ENCODE measurements at regions not wholly inside any gene's neighbourhood (a gene's known extent, or its start where the extent isn't known, plus 50 kb on each side); places are given as distances from the start of the nearest gene placed in this dataset.
"Not testable (repeated sequence)": the region's sequence is repeated elsewhere in the genome, so short reads cannot be mapped to it uniquely, and the experiment has no call there.

DNA sequence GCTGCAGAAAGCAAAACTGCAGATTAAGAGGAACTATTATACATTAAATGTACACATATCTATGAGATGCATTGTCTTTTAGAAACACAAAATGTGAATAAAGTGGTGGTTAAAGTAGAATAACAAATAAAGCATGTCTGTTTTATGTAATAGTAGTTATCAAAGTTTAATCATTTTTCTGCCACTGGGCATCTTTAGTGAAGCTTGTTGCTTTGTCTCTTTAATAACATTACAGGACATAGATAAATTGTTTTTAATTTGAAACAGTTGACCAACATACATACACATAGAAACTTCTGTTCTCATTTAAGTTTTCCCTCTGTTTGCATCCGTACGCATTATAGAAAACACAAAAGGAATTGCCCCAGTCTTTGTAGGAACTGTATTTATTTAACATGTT is 1700.0 kb upstream of the ADGRL3 start:
- DNase-seq (ENCODE audit: low spot score) = no peak

DNA sequence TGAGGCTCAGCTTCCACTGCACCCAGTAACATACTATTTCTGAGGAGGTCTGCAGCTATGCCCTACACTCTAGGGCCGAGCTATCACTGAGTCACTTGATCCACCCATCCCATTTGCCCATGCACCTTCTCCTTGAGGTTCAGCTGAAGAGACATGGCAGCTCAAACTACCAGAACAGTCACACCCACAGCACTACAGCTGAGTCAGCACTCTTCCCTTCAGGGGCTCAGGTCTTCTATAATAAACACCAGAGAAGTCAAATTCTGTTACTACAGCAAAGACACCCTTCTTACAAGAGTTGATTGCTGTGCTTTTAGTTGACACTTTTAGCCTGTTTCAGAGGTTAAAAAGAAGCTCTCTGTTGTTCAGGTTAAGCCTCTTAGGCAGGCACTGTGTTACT is 1696.4 kb upstream of the ADGRL3 start:
- no peak for DNase-seq (ENCODE audit: low spot score)

DNA sequence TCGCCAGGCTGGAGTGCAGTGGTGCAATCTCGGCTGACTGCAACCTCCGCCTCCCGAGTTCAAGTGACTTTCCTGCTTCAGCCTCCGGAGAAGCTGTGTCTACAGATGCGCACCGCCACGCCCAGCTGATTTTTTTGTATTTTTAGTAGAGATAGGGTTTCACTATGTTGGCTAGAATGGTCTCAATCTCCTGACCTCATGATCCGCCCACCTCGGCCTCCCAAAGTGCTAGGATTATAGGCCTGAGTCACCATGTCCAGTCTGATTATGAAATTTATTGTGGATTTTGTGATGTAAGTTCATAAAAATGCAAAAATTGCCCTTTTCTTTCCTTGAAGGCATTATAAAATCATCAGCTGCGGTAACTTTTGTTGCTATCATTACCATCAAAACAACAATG is 1688.3 kb upstream of the ADGRL3 start:
- DNase-seq (ENCODE audit: low spot score) = not testable (repeated sequence)

DNA sequence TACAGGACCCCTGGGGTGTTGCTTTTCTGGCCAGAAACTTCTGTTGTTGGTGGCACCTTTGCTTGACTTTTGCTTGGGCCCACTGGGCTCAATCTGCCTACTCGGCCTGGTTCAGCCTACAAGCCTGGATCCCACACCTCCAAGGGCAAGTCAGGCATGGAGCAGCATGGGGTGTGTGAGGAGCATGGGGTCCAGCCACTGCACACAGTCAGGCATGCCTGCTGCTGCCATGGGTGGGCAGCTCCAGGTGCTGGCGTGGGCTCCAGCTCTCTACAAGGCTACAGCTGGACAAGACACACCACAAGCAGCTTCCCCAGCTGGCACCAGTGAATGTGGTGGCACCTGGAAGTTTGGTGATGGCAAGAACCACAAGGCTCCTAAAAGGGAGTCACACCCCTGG is 1683.1 kb upstream of the ADGRL3 start:
- no peak for DNase-seq (ENCODE audit: low spot score)

DNA sequence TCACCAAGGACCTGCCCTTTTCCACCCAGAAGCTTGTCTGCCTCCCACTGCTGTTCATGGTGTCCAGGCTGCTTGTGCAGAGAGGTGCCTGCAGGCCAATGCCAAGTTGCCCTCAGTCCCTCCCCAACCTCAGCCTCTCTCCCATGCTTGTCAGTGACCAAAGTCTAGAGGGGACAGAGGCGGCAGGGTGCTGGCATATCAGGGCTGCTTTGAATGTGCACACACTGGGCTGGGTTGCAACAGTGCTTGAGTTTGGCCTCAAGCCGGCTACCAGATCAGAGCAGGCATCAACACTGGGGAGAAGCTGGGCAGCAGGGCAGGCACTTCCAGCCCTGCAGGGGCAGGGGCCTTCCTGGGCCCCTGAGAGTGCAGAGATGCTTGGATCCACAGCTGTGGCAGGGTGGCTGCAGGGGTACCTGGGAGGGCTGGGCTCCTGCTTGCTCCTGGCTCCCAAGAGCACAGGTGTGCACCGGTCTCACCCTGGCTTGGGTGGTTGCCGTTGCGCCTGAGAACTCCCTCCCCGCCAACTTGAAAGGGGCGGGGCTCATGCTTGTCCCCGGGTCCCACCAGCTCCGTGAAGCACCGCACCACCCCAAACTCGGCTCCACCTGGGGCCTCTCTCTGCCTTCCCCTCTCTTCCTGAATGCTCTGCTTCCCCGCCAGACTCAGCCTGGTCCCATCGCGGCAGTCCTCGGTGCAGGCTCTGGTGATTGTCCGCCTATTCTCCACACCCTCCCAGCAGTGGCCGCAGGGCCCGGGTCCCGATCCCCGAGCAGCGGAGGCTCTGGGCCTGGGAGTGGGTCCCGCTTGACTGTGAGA is 1681.9 kb upstream of the ADGRL3 start:
- DNase-seq (ENCODE audit: low spot score) = peak; percentile 14

DNA sequence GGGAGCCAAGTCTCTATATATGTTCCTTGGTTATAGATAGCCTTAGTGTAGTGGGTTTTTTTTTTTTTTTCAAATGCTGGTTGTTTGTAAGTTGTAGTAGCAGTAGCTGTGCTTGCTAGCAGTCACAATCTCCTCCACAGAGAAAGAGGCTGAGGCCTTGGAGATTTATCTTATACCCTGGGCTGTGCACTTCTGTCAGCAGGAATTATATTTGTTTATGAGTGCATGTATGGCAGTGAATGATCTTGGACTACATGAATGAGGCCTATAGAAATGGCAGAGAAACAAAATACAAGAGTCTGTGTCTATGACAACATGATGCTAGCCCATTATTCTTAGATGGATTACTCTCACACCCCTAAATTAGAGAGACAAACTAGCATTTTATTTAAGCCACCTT is 1674.2 kb upstream of the ADGRL3 start:
- no peak for DNase-seq (ENCODE audit: low spot score)

DNA sequence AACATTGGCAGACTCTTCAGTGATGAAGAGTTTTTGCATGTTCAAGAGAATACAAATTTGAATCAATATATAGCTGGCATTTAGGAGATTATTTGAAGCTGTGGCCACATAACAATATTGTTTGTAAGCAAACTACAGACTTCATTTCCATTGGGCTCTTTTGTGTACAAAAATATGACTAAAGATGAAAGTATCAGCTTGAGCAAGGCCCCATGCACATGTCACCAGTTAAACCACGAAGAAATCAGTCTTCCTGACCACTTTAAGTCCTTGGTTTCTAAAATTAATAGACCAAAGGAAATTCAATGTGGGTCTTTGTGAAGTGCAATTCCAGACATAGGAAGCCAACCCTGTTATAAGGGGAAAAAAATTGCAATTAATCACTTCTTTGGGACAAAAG is 1664.6 kb upstream of the ADGRL3 start:
- no peak for DNase-seq (ENCODE audit: low spot score)

DNA sequence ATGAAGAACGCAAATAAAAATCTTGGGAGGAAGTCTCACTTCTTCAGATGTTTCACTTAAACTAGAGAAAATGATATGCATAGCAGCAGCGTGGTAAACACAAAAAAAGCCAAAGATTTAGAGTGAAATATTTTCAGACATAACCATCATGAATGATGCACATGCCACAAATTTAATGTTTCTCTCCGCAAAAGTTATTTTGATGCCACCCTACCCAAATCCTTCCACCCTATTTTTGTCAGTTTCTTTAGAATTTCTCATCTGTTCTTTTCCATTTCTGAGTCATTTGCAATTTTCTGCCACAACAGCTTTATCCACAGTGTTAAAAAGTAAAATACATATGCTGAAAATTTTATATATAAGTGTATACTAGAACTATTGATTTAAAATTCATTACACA is 1663.7 kb upstream of the ADGRL3 start:
- no peak for DNase-seq (ENCODE audit: low spot score)

DNA sequence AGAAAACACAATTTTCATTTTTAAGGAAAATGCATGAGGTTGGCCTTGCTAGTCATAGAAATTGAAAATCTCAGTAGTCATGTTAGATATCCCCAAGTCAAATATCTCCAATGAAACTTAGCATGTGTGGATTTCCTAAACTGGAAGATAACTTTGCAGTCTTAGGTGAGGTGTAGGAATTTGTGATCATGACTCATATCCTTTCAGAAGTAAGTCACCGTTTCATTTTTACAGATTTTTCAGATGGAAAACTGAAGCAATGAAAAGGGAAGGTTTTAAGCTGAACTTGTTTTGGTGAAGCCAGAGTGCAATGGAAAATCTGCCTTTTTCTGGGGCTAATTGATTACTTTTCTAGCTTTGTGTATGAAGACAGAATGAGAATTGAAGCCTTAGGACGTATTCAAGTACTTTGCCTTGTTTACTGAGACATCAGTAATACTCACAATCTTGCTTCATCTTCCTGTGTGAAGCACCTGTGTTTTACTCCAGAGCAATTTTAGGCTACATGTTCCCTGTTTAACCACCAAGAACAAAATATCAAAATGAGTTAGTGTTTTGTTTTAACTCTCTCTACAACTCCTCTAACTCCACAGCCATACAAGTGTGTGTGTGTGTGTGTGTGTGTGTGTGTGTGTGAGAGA is 1662.8 kb upstream of the ADGRL3 start:
- no peak for DNase-seq (ENCODE audit: low spot score)

DNA sequence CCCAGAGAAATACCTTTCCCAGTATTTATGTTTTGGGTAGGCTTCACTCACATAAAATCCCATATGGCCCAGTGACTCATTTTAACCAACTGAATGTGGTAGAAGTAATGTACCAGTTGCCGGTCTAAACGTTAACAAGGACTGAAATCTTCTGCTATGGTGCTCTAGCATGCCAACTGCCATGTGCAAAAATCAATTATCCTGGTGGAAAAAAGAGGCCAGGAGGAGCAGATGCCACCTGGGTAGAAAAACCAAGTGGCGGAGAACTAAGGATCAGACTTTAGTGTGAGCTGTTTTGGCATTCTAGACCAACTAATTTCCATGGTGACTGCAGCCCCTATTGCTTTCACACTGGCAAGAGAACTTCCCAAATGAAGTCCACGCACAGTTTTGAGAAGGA is 1660.7 kb upstream of the ADGRL3 start:
- no peak for DNase-seq (ENCODE audit: low spot score)

DNA sequence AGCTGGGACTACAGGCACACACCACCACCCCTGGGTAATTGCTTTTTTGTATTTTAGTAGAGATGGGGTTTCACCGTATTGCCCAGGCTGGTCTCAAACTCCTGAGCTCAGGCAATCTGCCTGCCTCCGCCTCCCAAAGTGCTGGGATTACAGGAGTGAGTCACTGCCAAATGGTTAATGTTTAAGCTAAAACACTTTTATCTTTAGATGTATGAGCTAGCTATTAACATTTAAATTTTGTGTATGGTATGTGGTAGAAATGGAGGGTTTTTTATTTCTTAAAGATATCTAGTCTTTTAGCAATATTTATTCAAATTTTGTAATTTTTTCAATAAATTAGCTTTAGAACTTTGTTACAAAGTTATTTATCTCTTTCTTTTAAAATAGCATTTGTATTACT is 1659.8 kb upstream of the ADGRL3 start:
- no peak for DNase-seq (ENCODE audit: low spot score)

DNA sequence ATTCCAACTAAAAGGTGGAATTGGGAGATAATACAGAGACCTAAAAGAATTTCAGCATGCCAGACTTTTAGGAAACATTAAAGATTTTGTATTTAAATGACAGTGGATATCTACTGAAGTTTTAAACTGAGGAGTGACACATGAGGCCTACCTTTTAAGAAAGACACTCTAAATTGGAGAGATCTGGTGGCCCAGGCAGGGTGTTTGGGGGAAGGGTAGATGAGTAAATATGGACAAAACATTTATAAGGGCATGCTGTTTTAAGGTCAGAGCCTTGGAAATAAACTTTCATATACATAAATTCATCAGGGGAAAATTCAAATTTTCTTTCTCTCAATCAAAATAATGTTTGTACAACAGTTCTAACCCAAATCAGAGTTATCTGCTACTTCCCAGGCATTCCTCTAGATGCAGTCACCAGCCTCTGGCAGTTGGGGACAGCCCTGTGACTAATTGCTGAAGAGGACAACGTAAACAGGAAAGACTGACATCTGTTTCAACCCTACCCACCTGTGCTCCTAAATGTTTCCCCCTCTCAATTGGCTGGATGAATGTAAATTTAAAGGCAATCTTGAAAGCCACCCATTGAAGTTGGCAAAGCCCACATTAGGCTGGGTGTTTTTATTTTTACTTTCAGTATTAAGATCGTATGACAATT is 1646.9 kb upstream of the ADGRL3 start:
- peak; percentile 7 for DNase-seq (ENCODE audit: low spot score)

DNA sequence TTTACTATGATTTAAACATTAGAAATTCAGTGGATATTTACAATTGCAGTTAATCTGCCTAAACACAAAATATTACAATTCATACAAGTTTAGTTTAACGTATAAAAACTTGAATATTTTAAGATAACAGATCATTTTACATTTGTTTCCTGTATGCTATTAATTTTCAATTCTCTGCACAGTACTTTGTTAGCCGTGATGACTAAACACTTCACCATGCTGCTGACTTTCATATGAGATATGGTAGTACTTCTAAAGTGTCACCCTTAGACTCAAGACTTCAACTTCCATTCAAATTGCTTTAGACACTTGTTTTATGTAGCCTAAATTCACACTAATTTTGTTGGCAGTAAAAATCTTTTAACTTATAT is 1646.4 kb upstream of the ADGRL3 start:
- no peak for DNase-seq (ENCODE audit: low spot score)

DNA sequence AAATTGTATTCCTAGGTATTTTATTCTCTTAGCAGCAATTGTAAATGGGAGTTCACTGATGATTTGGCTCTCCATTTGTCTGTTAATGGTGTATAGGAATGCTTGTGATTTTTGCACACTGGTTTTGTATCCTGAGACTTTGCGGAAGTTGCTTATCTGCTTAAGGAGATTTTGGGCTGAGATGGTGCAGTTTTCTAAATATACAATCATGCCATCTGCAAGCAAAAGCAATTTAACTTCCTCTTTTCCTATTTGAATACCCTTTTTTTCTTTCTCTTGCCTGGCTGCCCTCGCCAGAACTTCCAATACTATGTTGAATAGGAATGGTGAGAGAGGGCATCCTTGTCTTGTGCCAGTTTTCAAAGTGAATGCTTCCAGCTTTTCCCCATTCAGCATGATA is 1643.9 kb upstream of the ADGRL3 start:
- DNase-seq (ENCODE audit: low spot score) = not testable (repeated sequence)

DNA sequence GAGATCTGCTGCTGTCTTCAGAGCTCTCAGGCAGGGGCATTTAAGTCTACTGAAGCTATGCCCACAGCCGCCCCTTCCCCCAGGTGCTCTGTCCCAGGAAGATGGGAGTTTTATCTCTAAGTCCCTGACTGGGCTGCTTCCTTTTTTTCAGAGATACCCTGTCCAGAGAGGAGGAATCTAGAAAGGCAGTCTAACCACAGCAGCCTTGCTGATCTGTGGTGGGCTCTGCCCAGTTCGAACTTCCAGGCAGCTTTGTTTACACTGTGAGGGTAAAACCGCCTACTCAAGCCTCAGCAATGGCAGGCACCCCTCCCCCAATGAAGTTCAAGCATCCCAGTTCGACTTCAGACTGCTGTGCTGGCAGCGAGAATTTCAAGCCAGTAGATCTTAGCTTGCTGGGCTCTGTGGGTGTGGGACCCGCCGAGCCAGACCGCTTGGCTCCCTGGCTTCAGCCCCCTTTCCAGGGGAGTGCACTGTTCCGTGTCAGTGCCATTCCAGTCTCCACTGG is 1639.9 kb upstream of the ADGRL3 start:
- not testable (repeated sequence) for DNase-seq (ENCODE audit: low spot score)

DNA sequence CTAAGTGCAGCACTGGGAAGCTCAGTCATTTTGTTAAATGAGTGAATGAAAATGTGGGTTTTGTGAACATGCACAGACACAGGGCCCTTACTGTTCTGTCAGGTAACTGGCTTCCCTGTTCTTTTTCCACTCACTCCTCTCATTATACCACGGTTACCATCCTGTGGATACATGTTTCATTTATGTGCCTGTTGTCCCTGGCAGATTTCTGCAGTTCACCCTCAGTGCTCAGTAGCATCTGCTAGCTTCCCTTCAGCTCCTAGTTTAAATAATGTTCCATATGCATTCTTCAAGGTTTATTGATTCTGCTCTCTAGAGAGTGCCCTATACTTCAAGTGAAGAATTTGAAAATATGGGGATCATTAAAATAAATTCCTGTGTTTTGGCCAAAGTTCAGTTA is 1634.3 kb upstream of the ADGRL3 start:
- no peak for DNase-seq (ENCODE audit: low spot score)

DNA sequence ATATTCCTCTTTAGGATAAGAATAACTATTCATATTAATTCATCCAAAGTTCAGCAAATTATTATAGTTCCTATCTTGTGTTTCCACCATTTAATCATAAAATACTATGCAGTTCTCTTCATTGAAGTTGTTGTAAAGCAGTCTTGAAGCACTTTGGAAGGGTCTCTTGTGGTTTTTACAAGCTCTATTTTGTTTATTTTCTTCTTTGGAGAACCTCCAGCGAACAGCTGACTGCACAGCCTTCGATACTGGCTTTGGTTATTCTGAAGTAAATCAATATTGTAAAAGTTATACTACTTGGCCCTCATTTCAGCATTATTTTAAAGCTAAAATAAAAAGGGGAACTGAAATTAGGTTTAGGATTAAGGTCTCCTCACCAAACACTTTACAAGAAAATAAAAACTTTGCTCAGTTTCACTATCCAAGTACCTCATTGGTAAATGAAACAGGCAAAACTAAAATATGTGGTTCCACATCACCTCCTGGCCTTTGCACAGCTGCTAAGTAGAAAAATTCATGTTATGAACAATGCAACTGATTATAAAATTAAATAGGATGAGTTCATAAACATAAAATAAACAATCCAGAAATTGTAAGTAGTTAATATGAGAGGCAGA is 1629.2 kb upstream of the ADGRL3 start:
- no peak for DNase-seq (ENCODE audit: low spot score)

DNA sequence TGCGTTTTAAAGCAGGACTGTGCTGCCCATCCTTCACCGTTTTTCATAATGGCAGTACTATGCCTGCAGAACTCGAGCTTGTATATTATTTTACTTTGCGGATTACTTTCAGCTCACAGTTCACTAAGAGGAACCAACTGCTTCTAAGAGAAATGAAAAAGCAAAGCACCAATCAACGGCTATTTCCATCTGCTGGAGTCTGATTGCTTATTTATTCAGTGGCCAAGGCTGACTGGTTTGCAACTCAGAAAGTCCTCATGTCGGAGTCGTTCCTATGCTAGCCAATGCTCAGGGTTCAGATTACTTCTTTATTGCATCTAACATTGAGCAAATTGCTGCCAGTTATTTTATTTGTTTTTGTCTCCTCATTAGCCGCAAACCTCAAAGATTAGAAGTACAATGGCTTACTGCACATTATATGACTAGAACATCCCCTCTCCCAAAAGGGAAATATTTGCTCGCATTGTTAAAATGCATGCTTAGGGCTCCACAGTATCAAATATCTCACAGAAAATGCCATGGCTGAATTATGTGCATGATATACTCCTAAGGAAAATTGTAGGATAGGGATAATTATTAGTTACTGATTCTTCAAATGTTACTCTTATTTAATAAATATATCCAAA is 1628.2 kb upstream of the ADGRL3 start:
- DNase-seq (ENCODE audit: low spot score) = no peak

DNA sequence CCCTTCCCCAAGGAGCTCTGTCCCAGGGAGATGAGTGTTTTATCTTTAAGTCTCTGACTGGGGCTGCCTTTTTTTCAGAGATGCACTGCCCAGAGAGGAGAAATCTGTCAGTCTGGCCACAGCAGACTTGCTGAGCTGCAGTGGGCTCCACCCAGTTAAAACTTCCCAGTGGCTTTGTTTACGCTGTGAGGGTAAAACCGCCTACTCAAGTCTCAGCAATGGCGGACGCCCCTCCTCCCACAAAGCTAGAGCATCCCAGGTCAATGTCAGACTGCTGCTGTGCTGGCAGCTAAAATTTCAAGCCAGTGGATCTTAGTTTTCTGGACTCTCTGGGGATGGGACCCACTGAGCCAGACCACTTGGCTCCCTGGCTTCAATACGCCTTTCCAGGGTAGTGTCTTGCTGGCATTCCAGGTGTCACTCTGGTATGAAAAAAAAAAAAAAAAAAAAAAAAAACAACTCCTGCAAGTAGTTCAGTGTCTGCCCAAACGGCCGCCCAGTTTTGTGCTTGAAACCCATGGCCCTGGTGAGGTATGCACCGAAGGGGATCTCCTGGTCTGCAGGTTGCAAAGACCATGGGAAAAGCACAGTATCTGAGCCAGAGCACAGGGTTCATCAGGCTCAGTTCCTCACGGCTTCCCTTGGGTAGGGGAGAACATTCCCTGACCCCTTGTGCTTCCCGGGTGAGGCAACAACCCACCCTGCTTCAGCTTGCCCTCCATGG is 1616.1 kb upstream of the ADGRL3 start:
- no peak for DNase-seq (ENCODE audit: low spot score)

DNA sequence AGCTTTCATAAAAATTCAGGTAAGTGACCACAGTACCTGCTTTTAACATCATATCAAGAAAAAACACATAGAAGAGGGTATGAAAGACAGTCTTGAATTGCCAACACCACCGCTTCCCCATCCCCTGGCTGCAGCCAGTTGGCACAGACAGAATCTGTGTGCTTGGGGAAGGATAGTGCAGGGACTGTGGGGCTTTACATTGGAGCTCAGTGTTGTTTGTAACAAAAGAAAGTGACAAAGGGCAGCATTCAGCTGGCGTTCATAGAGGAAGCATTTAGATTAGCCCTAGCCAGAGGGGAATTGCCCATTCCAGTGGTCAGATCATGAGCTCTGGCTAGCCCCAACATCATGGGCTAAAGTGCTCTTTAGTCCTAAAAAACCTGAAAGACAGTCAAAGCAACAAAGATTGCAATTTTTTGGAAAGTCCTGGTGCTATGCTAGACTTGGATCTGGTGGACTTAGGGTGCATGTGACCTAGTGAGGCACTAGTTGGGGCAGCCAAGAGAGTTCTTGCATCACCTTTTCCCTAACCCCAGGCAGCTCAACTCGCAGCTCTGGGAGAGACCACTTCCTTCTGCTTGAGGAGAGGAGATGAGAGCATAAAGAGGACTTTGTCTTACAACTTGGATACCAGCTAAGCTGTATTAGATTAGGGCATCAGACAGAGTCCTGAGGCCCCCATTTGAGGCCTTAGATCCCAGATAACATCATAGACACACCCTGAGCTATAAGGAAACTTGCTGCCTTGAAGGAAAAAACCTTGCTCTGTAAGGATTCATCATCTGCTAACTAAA is 1602.4 kb upstream of the ADGRL3 start:
- no peak for DNase-seq (ENCODE audit: low spot score)

DNA sequence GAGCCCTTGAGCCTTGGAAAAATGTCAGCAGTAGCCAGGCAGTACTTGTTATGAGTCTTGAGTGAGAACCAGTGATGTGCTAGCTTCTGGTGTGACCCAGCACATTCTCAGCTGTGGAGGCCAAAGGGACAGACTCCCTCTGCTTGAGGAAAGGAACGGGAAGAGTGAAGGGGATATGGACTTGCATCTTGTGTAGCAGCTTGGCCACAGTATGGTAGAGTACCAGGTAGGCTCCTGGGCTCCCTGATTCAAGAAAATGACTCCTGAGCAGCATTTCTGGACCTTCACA is 1601.9 kb upstream of the ADGRL3 start:
- DNase-seq (ENCODE audit: low spot score) = no peak

All from D341Med (cell line).